H9 (cell line): ENCODE measurements at regions not wholly inside any gene's neighbourhood (a gene's known extent, or its start where the extent isn't known, plus 50 kb on each side); places are given as distances from the start of the nearest gene placed in this dataset.

Source experiments
- DNase-seq: peaks from one replicate; pipeline ENCODE4 v3.0.0-alpha.2; 2017
- H2AFZ ChIP-seq: one replicate; pipeline ENCODE4 v1.6.1; 2013; ENCODE audit warnings: mild to moderate bottlenecking, low read length, control low read depth, moderate library complexity
- H2AK5ac ChIP-seq: 2 replicates; pipeline ENCODE4 v1.6.1; 2013; ENCODE audit warnings: low read length, control low read depth, mixed read lengths; ENCODE audit not compliant: insufficient read length
- H2BK120ac ChIP-seq: one replicate; pipeline ENCODE4 v1.6.1; 2013; ENCODE audit warnings: low read depth, mild to moderate bottlenecking, low read length, control low read depth, inconsistent platforms; ENCODE audit not compliant: poor library complexity, severe bottlenecking
- H2BK12ac ChIP-seq: 2 replicates; pipeline ENCODE4 v1.6.1; 2013; ENCODE audit warnings: low read length, control low read depth, mixed read lengths, low read depth; ENCODE audit not compliant: insufficient read length
- H2BK15ac ChIP-seq: 2 replicates; pipeline ENCODE4 v1.6.1; 2013; ENCODE audit warnings: low read depth, low read length, control low read depth
- H2BK20ac ChIP-seq: one replicate; pipeline ENCODE4 v1.6.1; 2013; ENCODE audit warnings: low read depth, mild to moderate bottlenecking, low read length, control low read depth, inconsistent platforms; ENCODE audit not compliant: poor library complexity, severe bottlenecking
- H2BK5ac ChIP-seq: 2 replicates; pipeline ENCODE4 v1.6.1; 2013; ENCODE audit warnings: low read length, control low read depth, mixed read lengths; ENCODE audit not compliant: insufficient read length
- H3K14ac ChIP-seq: 2 replicates; pipeline ENCODE4 v1.6.1; 2013; ENCODE audit warnings: low read length, control low read depth; ENCODE audit not compliant: insufficient read depth
- H3K18ac ChIP-seq: 2 replicates; pipeline ENCODE4 v1.6.1; 2013; ENCODE audit warnings: low read depth, mild to moderate bottlenecking, mixed read lengths, low read length, control low read depth; ENCODE audit not compliant: insufficient read length
- H3K23ac ChIP-seq: 2 replicates; pipeline ENCODE4 v1.6.1; 2013; ENCODE audit warnings: low read length, control low read depth, mixed read lengths, low read depth; ENCODE audit not compliant: insufficient read length
- H3K23me2 ChIP-seq: 2 replicates; pipeline ENCODE4 v1.6.1; 2013; ENCODE audit warnings: low read depth, mild to moderate bottlenecking, mixed read lengths, low read length, control low read depth; ENCODE audit not compliant: insufficient read length, poor library complexity, severe bottlenecking
- H3K27ac ChIP-seq: 2 replicates; pipeline ENCODE4 v1.5.1; 2013; ENCODE audit warnings: low read length, control low read depth, mixed read lengths, low read depth; ENCODE audit not compliant: insufficient read length
- H3K27me3 ChIP-seq: 2 replicates; pipeline ENCODE4 v1.6.1; 2013; ENCODE audit warnings: low read length, control low read depth, inconsistent platforms; ENCODE audit not compliant: insufficient read depth
- H3K4ac ChIP-seq: 2 replicates; pipeline ENCODE4 v1.6.1; 2013; ENCODE audit warnings: low read depth, mild to moderate bottlenecking, control low read depth, inconsistent platforms, low read length, moderate library complexity
- H3K4me1 ChIP-seq: 2 replicates; pipeline ENCODE4 v1.6.1; 2013; ENCODE audit warnings: low read length, control low read depth, inconsistent platforms; ENCODE audit not compliant: insufficient read depth
- H3K4me2 ChIP-seq: 2 replicates; pipeline ENCODE4 v1.6.1; 2013; ENCODE audit warnings: low read length, control low read depth, mixed read lengths; ENCODE audit not compliant: insufficient read length, insufficient read depth
- H3K56ac ChIP-seq: 2 replicates; pipeline ENCODE4 v1.6.1; 2013; ENCODE audit warnings: low read depth, mild to moderate bottlenecking, mixed read lengths, low read length, control low read depth; ENCODE audit not compliant: insufficient read length
- H3K79me1 ChIP-seq: 2 replicates; pipeline ENCODE4 v1.6.1; 2013; ENCODE audit warnings: low read depth, mild to moderate bottlenecking, moderate library complexity, low read length, control low read depth, inconsistent platforms; ENCODE audit not compliant: insufficient read depth, poor library complexity, severe bottlenecking
- H3K79me2 ChIP-seq: 2 replicates; pipeline ENCODE4 v1.6.1; 2013; ENCODE audit warnings: low read length, control low read depth, inconsistent platforms; ENCODE audit not compliant: insufficient read depth
- H3K9ac ChIP-seq: 2 replicates; pipeline ENCODE4 v1.6.1; 2013; ENCODE audit warnings: low read length, control low read depth, mixed read lengths; ENCODE audit not compliant: insufficient read length; ENCODE audit errors: extremely low read depth
- H3K9me3 ChIP-seq: one replicate; pipeline ENCODE4 v1.6.1; 2013; ENCODE audit warnings: low read depth, low read length, inconsistent platforms; ENCODE audit not compliant: control insufficient read depth
- H3T11ph ChIP-seq: one replicate; pipeline ENCODE4 v1.6.1; 2013; ENCODE audit warnings: mild to moderate bottlenecking, low read length, control low read depth, inconsistent platforms
- H4K20me1 ChIP-seq: one replicate; pipeline ENCODE4 v1.6.1; 2013; ENCODE audit not compliant: control insufficient read depth, insufficient read length, insufficient read depth
- H4K5ac ChIP-seq: 2 replicates; pipeline ENCODE4 v1.6.1; 2013; ENCODE audit warnings: low read depth, mild to moderate bottlenecking, mixed read lengths, low read length, control low read depth; ENCODE audit not compliant: insufficient read length
- H4K8ac ChIP-seq: replicated peaks from 2 replicates; pipeline ENCODE4 v1.6.1; 2013; ENCODE audit warnings: low read length, control low read depth, mixed read lengths, low read depth; ENCODE audit not compliant: insufficient read length
- H4K91ac ChIP-seq: 2 replicates; pipeline ENCODE4 v1.6.1; 2013; ENCODE audit warnings: low read depth, mild to moderate bottlenecking, moderate library complexity, mixed read lengths, low read length, control low read depth; ENCODE audit not compliant: insufficient read length
- H3K27ac Mint-ChIP-seq, 3 experiments: 2 replicates in 2 of 3; 3 replicates in 1 of 3; pipeline ENCODE4 v1.8.0; 2020 to 2021; ENCODE audit warnings: mixed read lengths in 3 of 3, mild to moderate bottlenecking in 1 of 3, moderate library complexity in 1 of 3
- H3K27me3 Mint-ChIP-seq: 2 replicates; pipeline ENCODE4 v1.8.0; 2021; ENCODE audit warnings: low read depth, mild to moderate bottlenecking, moderate library complexity, mixed read lengths
- H3K36me3 Mint-ChIP-seq, 3 experiments: 2 replicates in 2 of 3; 3 replicates in 1 of 3; pipeline ENCODE4 v1.8.0; 2020 to 2021; ENCODE audit warnings: low read depth in 3 of 3, mixed read lengths in 3 of 3; ENCODE audit not compliant: insufficient read depth in 1 of 3
- H3K4me1 Mint-ChIP-seq, 2 experiments: 2 replicates each; pipeline ENCODE4 v1.8.0; 2020; ENCODE audit warnings: mixed read lengths in 2 of 2
- H3K4me3 Mint-ChIP-seq, 2 experiments: 2 replicates in 1 of 2; 3 replicates in 1 of 2; pipeline ENCODE4 v1.8.0; 2020 to 2021; ENCODE audit warnings: mild to moderate bottlenecking in 2 of 2, mixed read lengths in 2 of 2, moderate library complexity in 1 of 2
- H3K9me3 Mint-ChIP-seq, 2 experiments: 2 replicates in 1 of 2; 3 replicates in 1 of 2; pipeline ENCODE4 v1.8.0; 2020; ENCODE audit warnings: mild to moderate bottlenecking in 2 of 2, mixed read lengths in 2 of 2, moderate library complexity in 1 of 2
- WGBS: extraction: QIAGEN DNeasy Blood & Tissue Kit; methylation state at CpG from one replicate; pipeline ENCODE4 v1.1.7; 2013; ENCODE audit warnings: missing lambda C conversion rate, low lambda C conversion rate, mixed read lengths; ENCODE audit not compliant: insufficient read length; ENCODE audit errors: extremely low coverage; 5-methylcytosine and 5-hydroxymethylcytosine counted together
- TF ChIP-seq, protein P1 (sequence below): fragments of 200-600 bp; sonication (generic); conservative IDR thresholded peaks from 3 replicates; pipeline ENCODE4 v1.8.0; 2021; ENCODE audit warnings: antibody characterized with exemption, mild to moderate bottlenecking

DNA sequence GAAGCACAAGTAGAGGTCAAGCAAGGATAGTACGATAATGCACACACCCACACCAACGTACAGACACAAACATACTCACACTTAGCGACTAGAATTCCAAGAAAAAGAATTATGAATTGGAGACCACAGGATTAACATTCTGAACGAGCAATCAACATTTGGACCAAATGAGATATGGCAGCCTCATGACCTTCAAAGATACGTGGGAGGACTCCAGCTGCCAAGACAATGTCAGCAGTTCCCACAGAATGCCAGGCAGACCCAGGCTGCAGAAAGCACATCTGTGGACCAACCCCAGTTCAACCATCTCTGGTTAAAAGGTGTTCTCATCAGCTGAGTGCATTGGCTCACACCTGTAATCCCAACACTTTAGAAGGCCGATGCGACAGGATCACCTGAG lies 187.6 kb upstream of the GRAMD2B start:
- no peak overlapping the region for H3T11ph ChIP-seq
- H2BK5ac ChIP-seq: no peak overlapping the region
- Mint-ChIP-seq H3K27ac (no peak overlapping the region), H3K36me3 (no peaks in the 10 kb centered on the region; a peak in 1 of 7 replicates), H3K9me3 (peaks cover 0 to 2% of the 10 kb centered on the region in 2 experiments; a peak in 1 of 5 replicates), H3K4me1 (peaks cover 9 to 19% of the 10 kb centered on the region in 2 experiments), H3K4me3 (no peak overlapping the region), H3K27me3 (no peaks in the 10 kb centered on the region)
- H4K5ac ChIP-seq: no peak overlapping the region
- DNase-seq: no peak
- no peak overlapping the region for H2BK12ac ChIP-seq
- no peak overlapping the region for H2BK120ac ChIP-seq
- H3K56ac ChIP-seq: no peak overlapping the region
- H3K4ac ChIP-seq: no peak overlapping the region
- no peak overlapping the region for H2AFZ ChIP-seq
- H3K79me1 ChIP-seq: no peaks in the 10 kb centered on the region
- no peaks in the 10 kb centered on the region for H3K27me3 ChIP-seq
- H2BK15ac ChIP-seq: no peak overlapping the region
- no peaks in the 10 kb centered on the region for H3K79me2 ChIP-seq
- H3K9ac ChIP-seq: no peak overlapping the region
- H3K14ac ChIP-seq: no peak overlapping the region
- no peak overlapping the region for H4K91ac ChIP-seq
- H2BK20ac ChIP-seq: no peak overlapping the region
- H3K18ac ChIP-seq: no peak overlapping the region
- H4K20me1 ChIP-seq: no peaks in the 10 kb centered on the region
- no CpG with 5 or more reads among the region's 7 CpGs for WGBS
- H2AK5ac ChIP-seq: no peak overlapping the region
- H4K8ac ChIP-seq: no peak overlapping the region
- H3K4me2 ChIP-seq: no peak overlapping the region
- H3K23ac ChIP-seq: no peak overlapping the region
- H3K4me1 ChIP-seq: no peaks in the 10 kb centered on the region
- no peaks in the 10 kb centered on the region for H3K9me3 ChIP-seq
- TF ChIP-seq, protein P1, sequence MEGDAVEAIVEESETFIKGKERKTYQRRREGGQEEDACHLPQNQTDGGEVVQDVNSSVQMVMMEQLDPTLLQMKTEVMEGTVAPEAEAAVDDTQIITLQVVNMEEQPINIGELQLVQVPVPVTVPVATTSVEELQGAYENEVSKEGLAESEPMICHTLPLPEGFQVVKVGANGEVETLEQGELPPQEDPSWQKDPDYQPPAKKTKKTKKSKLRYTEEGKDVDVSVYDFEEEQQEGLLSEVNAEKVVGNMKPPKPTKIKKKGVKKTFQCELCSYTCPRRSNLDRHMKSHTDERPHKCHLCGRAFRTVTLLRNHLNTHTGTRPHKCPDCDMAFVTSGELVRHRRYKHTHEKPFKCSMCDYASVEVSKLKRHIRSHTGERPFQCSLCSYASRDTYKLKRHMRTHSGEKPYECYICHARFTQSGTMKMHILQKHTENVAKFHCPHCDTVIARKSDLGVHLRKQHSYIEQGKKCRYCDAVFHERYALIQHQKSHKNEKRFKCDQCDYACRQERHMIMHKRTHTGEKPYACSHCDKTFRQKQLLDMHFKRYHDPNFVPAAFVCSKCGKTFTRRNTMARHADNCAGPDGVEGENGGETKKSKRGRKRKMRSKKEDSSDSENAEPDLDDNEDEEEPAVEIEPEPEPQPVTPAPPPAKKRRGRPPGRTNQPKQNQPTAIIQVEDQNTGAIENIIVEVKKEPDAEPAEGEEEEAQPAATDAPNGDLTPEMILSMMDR: no peak
- no peaks in the 10 kb centered on the region for H3K23me2 ChIP-seq
- H3K27ac ChIP-seq: no peak overlapping the region
